ENCODE measurements at regions not wholly inside any gene's neighbourhood (a gene's known extent, or its start where the extent isn't known, plus 50 kb on each side); places are given as distances from the start of the nearest gene placed in this dataset.
A peak's percentile ranks its signal among the peaks of the same experiment; 100 is the strongest.

DNA sequence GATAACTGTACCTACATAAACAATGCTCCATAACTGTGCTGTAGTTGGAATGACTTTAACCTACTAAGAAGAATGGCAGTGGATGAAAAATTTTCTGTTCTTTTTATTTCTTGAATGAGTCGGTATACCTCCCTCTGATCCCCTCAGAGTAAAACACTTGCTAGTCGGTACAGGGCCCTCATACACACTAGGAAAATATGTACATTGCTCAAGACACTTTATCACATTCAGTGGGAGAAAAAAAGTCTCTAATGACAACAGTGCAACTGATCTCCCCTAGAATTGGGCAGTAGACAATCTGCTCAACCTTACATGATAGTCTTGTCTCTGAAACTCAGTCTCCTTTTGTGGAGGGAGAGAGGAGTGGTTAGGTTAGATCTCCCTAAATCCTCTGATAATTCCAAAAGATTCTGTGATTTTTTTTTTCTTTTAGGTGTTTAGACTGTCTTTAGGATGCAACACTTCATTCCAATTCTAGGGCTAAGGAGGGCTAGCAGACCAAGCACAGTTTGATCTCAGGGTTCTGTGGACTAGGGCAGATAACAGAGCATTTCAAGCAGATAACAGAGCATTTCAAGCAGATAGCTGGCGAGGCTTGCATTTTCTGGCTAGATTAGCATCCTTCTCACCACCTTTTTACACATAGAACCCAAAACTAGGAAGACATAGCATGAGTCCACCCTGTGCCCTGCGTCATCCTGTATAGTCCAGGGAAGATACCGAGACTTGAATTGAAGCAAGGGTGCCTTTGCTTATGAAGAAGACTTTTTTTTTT is 100.3 kb upstream of the TNFAIP3 start:
- Histone ChIP-seq H3K4me1 (ENCODE audit: control insufficient read depth, insufficient read depth, low read length, poor library complexity, severe bottlenecking) (peaks cover 15% of the 10 kb centered on the region), H3K4me3 (ENCODE audit: low read depth, low read length) (no peak overlapping the region), H3K27me3 (ENCODE audit: control insufficient read depth, insufficient read depth, low read length) (no peaks in the 10 kb centered on the region), H3K27ac (ENCODE audit: insufficient read depth, low read length, poor library complexity, severe bottlenecking) (no peak overlapping the region), H3K9me3 (ENCODE audit: control insufficient read depth in 2 of 2, low read length in 2 of 2) (no peaks in the 10 kb centered on the region), H3K36me3 (ENCODE audit: control insufficient read depth, insufficient read depth, low read length) (no peaks in the 10 kb centered on the region)
- H3K27me3 Mint-ChIP-seq, result no peaks in the 10 kb centered on the region
- no peak overlapping the region for H3K4me3 Mint-ChIP-seq
- H3K36me3 Mint-ChIP-seq, result no peaks in the 10 kb centered on the region
- H3K4me1 Mint-ChIP-seq, result peaks cover 11 to 29% (median 17%) of the 10 kb centered on the region in 4 donors
- peak overlapping the region; percentile 28 to 87 (median 50) for H3K27ac Mint-ChIP-seq
- peaks cover 0 to 2% (median 0%) of the 10 kb centered on the region in 7 donors for H3K9me3 Mint-ChIP-seq
- ATAC-seq (ENCODE audit: low read depth in 2 of 2) (no peak), DNase-seq (no peak)

- Mint-ChIP-seq H3K4me1 (peaks cover 10 to 26% (median 15%) of the 10 kb centered on the region in 4 donors), H3K27me3 (no peaks in the 10 kb centered on the region), H3K4me3 (no peak overlapping the region), H3K9me3 (peaks cover 0 to 2% (median 0%) of the 10 kb centered on the region in 7 donors), H3K36me3 (no peaks in the 10 kb centered on the region), H3K27ac (peak overlapping the region; percentile 87 to 99 (median 87))
- H3K27me3 ChIP-seq (ENCODE audit: control insufficient read depth, insufficient read depth, low read length), result no peaks in the 10 kb centered on the region
- no peak overlapping the region for H3K4me3 ChIP-seq (ENCODE audit: low read depth, low read length)
- H3K27ac ChIP-seq (ENCODE audit: insufficient read depth, low read length, poor library complexity, severe bottlenecking), result peak overlapping the region; percentile 68
- no peak for DNase-seq
- no peaks in the 10 kb centered on the region for H3K9me3 ChIP-seq (ENCODE audit: control insufficient read depth in 2 of 2, low read length in 2 of 2)
- no peak for ATAC-seq (ENCODE audit: low read depth in 2 of 2)
- peaks cover 15% of the 10 kb centered on the region for H3K4me1 ChIP-seq (ENCODE audit: control insufficient read depth, insufficient read depth, low read length, poor library complexity, severe bottlenecking)
- no peaks in the 10 kb centered on the region for H3K36me3 ChIP-seq (ENCODE audit: control insufficient read depth, insufficient read depth, low read length)
Measured at GRCh38 chr6:137767465-137767864, 99.6 kb upstream of the TNFAIP3 start.

GRCh38 chr6:137767911-137768690 is 99.0 kb upstream of the TNFAIP3 start:
- peak in 2 of 3 donors; percentile 34 to 71 for DNase-seq
- H3K27ac Mint-ChIP-seq, result peak overlapping the region; percentile 87 to 99 (median 87)
- H3K9me3 Mint-ChIP-seq, result peaks cover 0 to 1% (median 0%) of the 10 kb centered on the region in 7 donors
- H3K27me3 Mint-ChIP-seq, result no peaks in the 10 kb centered on the region
- peak overlapping the region; percentile 29 to 90 (median 82) for H3K4me3 Mint-ChIP-seq
- peak; percentile 62 to 68 for ATAC-seq (ENCODE audit: low read depth in 2 of 2)
- H3K36me3 ChIP-seq (ENCODE audit: control insufficient read depth, insufficient read depth, low read length), result no peaks in the 10 kb centered on the region
- H3K4me1 Mint-ChIP-seq, result peaks cover 10 to 21% (median 14%) of the 10 kb centered on the region in 4 donors
- no peaks in the 10 kb centered on the region for H3K9me3 ChIP-seq (ENCODE audit: control insufficient read depth in 2 of 2, low read length in 2 of 2)
- H3K4me3 ChIP-seq (ENCODE audit: low read depth, low read length), result peak overlapping the region; percentile 77
- peaks cover 15% of the 10 kb centered on the region for H3K4me1 ChIP-seq (ENCODE audit: control insufficient read depth, insufficient read depth, low read length, poor library complexity, severe bottlenecking)
- H3K27ac ChIP-seq (ENCODE audit: insufficient read depth, low read length, poor library complexity, severe bottlenecking), result peak overlapping the region; percentile 68
- H3K36me3 Mint-ChIP-seq, result no peaks in the 10 kb centered on the region
- no peaks in the 10 kb centered on the region for H3K27me3 ChIP-seq (ENCODE audit: control insufficient read depth, insufficient read depth, low read length)

GRCh38 chr6:137768935-137769334 is 98.1 kb upstream of the TNFAIP3 start:
- Mint-ChIP-seq H3K4me3 (peak overlapping the region in 1 of 4 donors; percentile 80), H3K4me1 (peaks cover 10 to 21% (median 14%) of the 10 kb centered on the region in 4 donors), H3K27ac (peak overlapping the region; percentile 17 to 99 (median 87)), H3K27me3 (no peaks in the 10 kb centered on the region), H3K9me3 (peaks cover 0 to 1% (median 0%) of the 10 kb centered on the region in 7 donors), H3K36me3 (no peaks in the 10 kb centered on the region)
- no peak for ATAC-seq (ENCODE audit: low read depth in 2 of 2)
- H3K9me3 ChIP-seq (ENCODE audit: control insufficient read depth in 2 of 2, low read length in 2 of 2), result no peaks in the 10 kb centered on the region
- peak overlapping the region; percentile 77 for H3K4me3 ChIP-seq (ENCODE audit: low read depth, low read length)
- H3K4me1 ChIP-seq (ENCODE audit: control insufficient read depth, insufficient read depth, low read length, poor library complexity, severe bottlenecking), result peaks cover 15% of the 10 kb centered on the region
- H3K27me3 ChIP-seq (ENCODE audit: control insufficient read depth, insufficient read depth, low read length), result no peaks in the 10 kb centered on the region
- no peak for DNase-seq
- H3K27ac ChIP-seq (ENCODE audit: insufficient read depth, low read length, poor library complexity, severe bottlenecking), result peak overlapping the region; percentile 68
- H3K36me3 ChIP-seq (ENCODE audit: control insufficient read depth, insufficient read depth, low read length), result no peaks in the 10 kb centered on the region

DNA sequence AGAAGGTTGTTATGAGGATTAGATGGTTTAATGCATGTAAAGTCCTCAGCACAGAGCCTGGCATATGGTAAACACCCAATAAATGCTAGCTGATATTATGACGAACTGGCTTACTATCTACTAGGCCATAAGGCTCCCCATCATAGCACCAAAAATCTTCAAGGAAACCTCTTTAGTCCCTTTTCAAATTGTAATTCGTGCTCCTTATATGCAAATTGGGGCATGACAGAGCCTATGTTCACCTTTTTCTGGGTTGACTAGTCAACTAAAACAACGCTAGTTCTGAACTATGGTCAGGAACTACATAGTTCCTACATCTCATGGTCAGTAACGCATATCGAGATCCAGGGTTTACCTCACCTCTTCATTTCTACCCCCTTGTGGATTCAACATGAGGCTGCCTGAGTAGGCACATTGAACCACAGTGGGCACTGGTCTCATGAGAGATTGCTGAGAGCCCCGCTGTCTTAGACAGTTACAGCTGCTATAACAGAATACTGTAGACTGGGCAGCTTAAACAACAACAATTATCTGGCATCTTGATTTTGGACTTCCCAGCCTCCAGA is 97.2 kb upstream of the TNFAIP3 start:
- H3K4me3 ChIP-seq (ENCODE audit: low read depth, low read length), result no peak overlapping the region
- H3K27me3 ChIP-seq (ENCODE audit: control insufficient read depth, insufficient read depth, low read length), result no peaks in the 10 kb centered on the region
- no peaks in the 10 kb centered on the region for H3K9me3 ChIP-seq (ENCODE audit: control insufficient read depth in 2 of 2, low read length in 2 of 2)
- peaks cover 10 to 21% (median 14%) of the 10 kb centered on the region in 4 donors for H3K4me1 Mint-ChIP-seq
- no peak for ATAC-seq (ENCODE audit: low read depth in 2 of 2)
- H3K36me3 Mint-ChIP-seq, result no peaks in the 10 kb centered on the region
- no peak for DNase-seq
- H3K36me3 ChIP-seq (ENCODE audit: control insufficient read depth, insufficient read depth, low read length), result no peaks in the 10 kb centered on the region
- H3K4me3 Mint-ChIP-seq, result no peak overlapping the region
- H3K27ac ChIP-seq (ENCODE audit: insufficient read depth, low read length, poor library complexity, severe bottlenecking), result no peak overlapping the region
- peaks cover 15% of the 10 kb centered on the region for H3K4me1 ChIP-seq (ENCODE audit: control insufficient read depth, insufficient read depth, low read length, poor library complexity, severe bottlenecking)
- no peaks in the 10 kb centered on the region for H3K9me3 Mint-ChIP-seq
- H3K27ac Mint-ChIP-seq, result no peak overlapping the region
- H3K27me3 Mint-ChIP-seq, result no peaks in the 10 kb centered on the region

GRCh38 chr6:137772541-137773250 is 94.4 kb upstream of the TNFAIP3 start:
- no peaks in the 10 kb centered on the region for H3K27me3 Mint-ChIP-seq
- peak overlapping the region in 1 of 3 donors; percentile 15 for H3K27ac Mint-ChIP-seq

DNA sequence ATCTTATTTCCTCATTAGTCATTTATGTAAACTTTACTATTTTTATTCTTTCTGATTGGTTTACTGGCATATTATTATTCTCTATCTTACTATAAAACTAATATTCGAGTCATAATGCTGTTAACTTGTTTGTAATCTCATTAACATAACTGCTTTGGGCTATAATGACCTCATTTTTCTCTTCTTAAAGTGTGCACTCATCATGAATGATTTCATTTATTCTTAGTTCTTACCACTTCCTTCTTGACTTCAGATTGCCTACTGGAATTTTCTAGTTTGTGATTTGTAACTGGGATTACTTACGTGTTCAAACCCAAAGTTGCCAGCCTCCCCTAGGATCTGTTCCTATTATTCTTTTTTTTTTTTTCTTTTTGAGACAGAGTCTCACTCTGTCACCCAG is 91.8 kb upstream of the TNFAIP3 start:
- no peak overlapping the region for H3K27ac ChIP-seq (ENCODE audit: insufficient read depth, low read length, poor library complexity, severe bottlenecking)
- ATAC-seq (ENCODE audit: low read depth in 2 of 2) (no peak), DNase-seq (no peak)
- H3K27me3 Mint-ChIP-seq, result no peaks in the 10 kb centered on the region
- no peaks in the 10 kb centered on the region for H3K9me3 Mint-ChIP-seq
- no peaks in the 10 kb centered on the region for H3K27me3 ChIP-seq (ENCODE audit: control insufficient read depth, insufficient read depth, low read length)
- H3K36me3 Mint-ChIP-seq, result no peaks in the 10 kb centered on the region
- H3K4me1 ChIP-seq (ENCODE audit: control insufficient read depth, insufficient read depth, low read length, poor library complexity, severe bottlenecking), result no peaks in the 10 kb centered on the region
- peaks cover 0 to 7% (median 3%) of the 10 kb centered on the region in 4 donors for H3K4me1 Mint-ChIP-seq
- H3K4me3 ChIP-seq (ENCODE audit: low read depth, low read length), result no peak overlapping the region
- no peak overlapping the region for H3K4me3 Mint-ChIP-seq
- H3K9me3 ChIP-seq (ENCODE audit: control insufficient read depth in 2 of 2, low read length in 2 of 2), result no peaks in the 10 kb centered on the region
- no peak overlapping the region for H3K27ac Mint-ChIP-seq
- no peaks in the 10 kb centered on the region for H3K36me3 ChIP-seq (ENCODE audit: control insufficient read depth, insufficient read depth, low read length)

More at GRCh38 chr6:137772541-137773250, 94.4 kb upstream of the TNFAIP3 start:
- peaks cover 13% of the 10 kb centered on the region for H3K4me1 ChIP-seq (ENCODE audit: control insufficient read depth, insufficient read depth, low read length, poor library complexity, severe bottlenecking)
- peaks cover 12 to 17% (median 15%) of the 10 kb centered on the region in 4 donors for H3K4me1 Mint-ChIP-seq
- no peaks in the 10 kb centered on the region for H3K36me3 Mint-ChIP-seq
- no peaks in the 10 kb centered on the region for H3K27me3 ChIP-seq (ENCODE audit: control insufficient read depth, insufficient read depth, low read length)
- no peaks in the 10 kb centered on the region for H3K9me3 ChIP-seq (ENCODE audit: control insufficient read depth in 2 of 2, low read length in 2 of 2)
- no peak overlapping the region for H3K27ac ChIP-seq (ENCODE audit: insufficient read depth, low read length, poor library complexity, severe bottlenecking)
- DNase-seq (no peak), ATAC-seq (ENCODE audit: low read depth in 2 of 2) (no peak)
- no peak overlapping the region for H3K4me3 ChIP-seq (ENCODE audit: low read depth, low read length)
- no peaks in the 10 kb centered on the region for H3K36me3 ChIP-seq (ENCODE audit: control insufficient read depth, insufficient read depth, low read length)
- no peak overlapping the region for H3K4me3 Mint-ChIP-seq
- H3K9me3 Mint-ChIP-seq, result no peaks in the 10 kb centered on the region
